Lung (tissue), 11 donors: ENCODE measurements at regions not wholly inside any gene's neighbourhood (a gene's known extent, or its start where the extent isn't known, plus 50 kb on each side); places are given as distances from the start of the nearest gene placed in this dataset.

Experiments used
- ATAC-seq: fragments of 200-7000 bp; cut with Tn5 transposase; one replicate; pipeline ENCODE4 v1.9.1; 2020; ENCODE audit warnings: moderate number of reproducible peaks; ENCODE audit not compliant: insufficient read depth, low FRiP score
- DNase-seq, 3 donors: peaks; one replicate each; pipeline ENCODE4 v3.0.0-alpha.2; 2013 to 2017
- H3K27ac ChIP-seq, 2 donors: one replicate each; pipeline ENCODE4 v1.5.1; 2013; ENCODE audit warnings: mild to moderate bottlenecking in 2 of 2, moderate library complexity in 2 of 2, control low read depth in 1 of 2, inconsistent platforms in 1 of 2, low read depth in 1 of 2, low read length in 1 of 2
- H3K27me3 ChIP-seq, 3 donors: one replicate each; pipeline ENCODE4 v1.5.1; 2013; ENCODE audit warnings: low read length in 2 of 3; ENCODE audit not compliant: control insufficient read depth in 3 of 3, insufficient read depth in 3 of 3
- H3K36me3 ChIP-seq, 4 donors: one replicate each; pipeline ENCODE4 v1.5.1; 2013; ENCODE audit warnings: low read length in 4 of 4, mild to moderate bottlenecking in 1 of 4, moderate library complexity in 1 of 4; ENCODE audit not compliant: control insufficient read depth in 4 of 4, insufficient read depth in 4 of 4
- H3K4me1 ChIP-seq, 5 donors: one replicate each; pipeline ENCODE4 v1.5.1; 2013; ENCODE audit warnings: low read length in 5 of 5, mild to moderate bottlenecking in 2 of 5, moderate library complexity in 1 of 5; ENCODE audit not compliant: control insufficient read depth in 5 of 5, insufficient read depth in 5 of 5
- H3K4me3 ChIP-seq: one replicate; pipeline ENCODE4 v1.5.1; 2013; ENCODE audit warnings: mild to moderate bottlenecking, control low read depth, moderate library complexity
- H3K9ac ChIP-seq, 2 donors: one replicate each; pipeline ENCODE4 v1.5.1; 2013; ENCODE audit warnings: low read length in 2 of 2, control low read depth in 1 of 2; ENCODE audit not compliant: insufficient read depth in 1 of 2
- H3K9me3 ChIP-seq, 4 donors: one replicate each; pipeline ENCODE4 v1.5.1; 2013; ENCODE audit warnings: low read length in 3 of 4, mild to moderate bottlenecking in 1 of 4, moderate library complexity in 1 of 4; ENCODE audit not compliant: control insufficient read depth in 4 of 4, insufficient read depth in 3 of 4
- WGBS, 2 donors: extraction: QIAGEN DNeasy Blood & Tissue Kit; methylation state at CpG; one replicate each; pipeline ENCODE4 v1.1.7; 2013; 5-methylcytosine and 5-hydroxymethylcytosine counted together
- TF ChIP-seq, protein P1 (sequence below): IDR thresholded peaks from 2 replicates; pipeline ENCODE4 v1.5.1; 2012; ENCODE audit warnings: mild to moderate bottlenecking; ENCODE audit errors: control extremely low read depth, extremely low read depth
- donor health status: control.
- donor health status: control.
- donor health status: Bipolar disorder and iron deficiency.
- donor health status: healthy.
- donor health status: DM: yes; HTN: yes; CAD: no.

DNA sequence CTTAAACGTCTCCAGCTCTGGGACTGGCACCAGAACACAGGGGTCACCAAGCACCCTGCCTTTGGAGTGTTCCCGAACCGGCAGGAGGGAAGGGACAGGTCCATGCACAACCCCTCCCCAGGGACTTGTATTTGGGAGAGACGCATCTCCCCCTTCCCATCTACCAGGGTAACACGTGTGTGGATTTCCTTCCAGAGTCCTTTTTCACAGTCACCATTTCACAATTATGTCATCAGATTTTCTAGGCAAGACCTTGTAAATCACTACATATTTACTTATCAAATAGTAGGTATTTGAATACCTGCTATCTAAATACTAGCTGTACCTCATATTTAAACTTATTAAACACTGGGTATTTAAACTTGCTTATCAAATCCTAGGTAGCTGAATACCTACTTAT is 57.4 kb upstream of the AJAP1 start:
- ATAC-seq, result no peak
- no peaks in the 10 kb centered on the region for H3K36me3 ChIP-seq
- TF ChIP-seq, protein P1, sequence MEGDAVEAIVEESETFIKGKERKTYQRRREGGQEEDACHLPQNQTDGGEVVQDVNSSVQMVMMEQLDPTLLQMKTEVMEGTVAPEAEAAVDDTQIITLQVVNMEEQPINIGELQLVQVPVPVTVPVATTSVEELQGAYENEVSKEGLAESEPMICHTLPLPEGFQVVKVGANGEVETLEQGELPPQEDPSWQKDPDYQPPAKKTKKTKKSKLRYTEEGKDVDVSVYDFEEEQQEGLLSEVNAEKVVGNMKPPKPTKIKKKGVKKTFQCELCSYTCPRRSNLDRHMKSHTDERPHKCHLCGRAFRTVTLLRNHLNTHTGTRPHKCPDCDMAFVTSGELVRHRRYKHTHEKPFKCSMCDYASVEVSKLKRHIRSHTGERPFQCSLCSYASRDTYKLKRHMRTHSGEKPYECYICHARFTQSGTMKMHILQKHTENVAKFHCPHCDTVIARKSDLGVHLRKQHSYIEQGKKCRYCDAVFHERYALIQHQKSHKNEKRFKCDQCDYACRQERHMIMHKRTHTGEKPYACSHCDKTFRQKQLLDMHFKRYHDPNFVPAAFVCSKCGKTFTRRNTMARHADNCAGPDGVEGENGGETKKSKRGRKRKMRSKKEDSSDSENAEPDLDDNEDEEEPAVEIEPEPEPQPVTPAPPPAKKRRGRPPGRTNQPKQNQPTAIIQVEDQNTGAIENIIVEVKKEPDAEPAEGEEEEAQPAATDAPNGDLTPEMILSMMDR, result no peak
- 54 to 79% methylated on average over 5 of the region's 5 CpGs for WGBS, 2 donors
- peaks cover 0 to 3% (median 0%) of the 10 kb centered on the region in 4 donors for H3K9me3 ChIP-seq
- H3K4me1 ChIP-seq, result no peaks in the 10 kb centered on the region
- H3K27ac ChIP-seq, result no peak overlapping the region
- DNase-seq, result no peak
- H3K9ac ChIP-seq, result no peak overlapping the region
- peaks cover 0 to 27% (median 0%) of the 10 kb centered on the region in 3 donors for H3K27me3 ChIP-seq
- H3K4me3 ChIP-seq, result no peak overlapping the region

DNA sequence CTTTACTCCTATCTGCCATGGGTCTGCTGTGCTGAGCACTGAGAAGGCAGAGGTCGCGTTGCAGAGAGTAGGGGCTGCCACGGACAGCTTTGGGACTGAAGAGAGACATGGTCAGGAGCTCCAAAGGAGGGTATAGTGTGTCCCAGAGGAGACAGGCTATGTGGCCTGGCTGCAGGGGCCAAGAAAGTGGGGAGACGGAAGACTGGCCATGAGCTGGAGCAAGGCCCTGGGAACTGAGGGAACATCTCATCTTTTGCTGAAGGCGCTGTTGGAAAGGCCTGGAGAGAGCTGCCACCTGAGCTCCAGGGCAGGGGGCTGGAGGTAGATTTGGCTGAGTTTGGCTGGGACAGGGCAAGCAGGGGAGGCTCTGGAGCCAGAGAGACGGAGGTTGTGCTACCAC is 55.8 kb upstream of the AJAP1 start:
- TF ChIP-seq, protein P1, result no peak
- DNase-seq, result no peak
- Histone ChIP-seq H3K9ac (no peak overlapping the region), H3K4me3 (no peak overlapping the region), H3K27me3 (peaks cover 0 to 35% (median 2%) of the 10 kb centered on the region in 3 donors), H3K4me1 (no peaks in the 10 kb centered on the region), H3K9me3 (peaks cover 0 to 2% (median 0%) of the 10 kb centered on the region in 4 donors), H3K36me3 (no peaks in the 10 kb centered on the region), H3K27ac (no peak overlapping the region)
- ATAC-seq, result no peak
- 73 to 74% methylated on average over 6 of the region's 6 CpGs for WGBS, 2 donors

DNA sequence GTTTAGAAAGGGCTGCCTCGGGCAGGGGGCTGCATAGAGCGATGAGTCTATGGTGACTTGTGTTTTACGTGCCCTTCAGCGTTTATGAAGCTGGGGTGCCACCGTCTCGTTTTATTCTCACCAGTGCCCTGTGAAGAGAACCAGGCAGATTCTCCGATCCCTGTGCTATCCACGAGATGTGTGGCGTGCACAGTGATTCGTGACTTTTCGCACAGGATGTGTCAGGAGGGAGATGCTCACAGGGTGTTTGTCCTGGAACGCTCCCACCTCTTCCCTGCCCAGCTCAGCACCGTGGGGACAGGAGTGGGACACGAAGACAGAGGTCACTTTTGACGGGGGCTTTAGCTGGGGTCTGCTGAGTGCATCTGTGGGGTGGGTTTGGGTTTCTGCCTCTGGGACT is 54.9 kb upstream of the AJAP1 start:
- Histone ChIP-seq H3K27me3 (peaks cover 0 to 36% (median 7%) of the 10 kb centered on the region in 3 donors), H3K4me1 (no peaks in the 10 kb centered on the region), H3K27ac (no peak overlapping the region), H3K4me3 (no peak overlapping the region), H3K36me3 (no peaks in the 10 kb centered on the region), H3K9me3 (peaks cover 0 to 2% (median 0%) of the 10 kb centered on the region in 4 donors), H3K9ac (no peak overlapping the region)
- TF ChIP-seq, protein P1, result no peak
- WGBS, 2 donors, result 81 to 87% methylated on average over 15 of the region's 15 CpGs
- no peak for ATAC-seq
- no peak for DNase-seq

DNA sequence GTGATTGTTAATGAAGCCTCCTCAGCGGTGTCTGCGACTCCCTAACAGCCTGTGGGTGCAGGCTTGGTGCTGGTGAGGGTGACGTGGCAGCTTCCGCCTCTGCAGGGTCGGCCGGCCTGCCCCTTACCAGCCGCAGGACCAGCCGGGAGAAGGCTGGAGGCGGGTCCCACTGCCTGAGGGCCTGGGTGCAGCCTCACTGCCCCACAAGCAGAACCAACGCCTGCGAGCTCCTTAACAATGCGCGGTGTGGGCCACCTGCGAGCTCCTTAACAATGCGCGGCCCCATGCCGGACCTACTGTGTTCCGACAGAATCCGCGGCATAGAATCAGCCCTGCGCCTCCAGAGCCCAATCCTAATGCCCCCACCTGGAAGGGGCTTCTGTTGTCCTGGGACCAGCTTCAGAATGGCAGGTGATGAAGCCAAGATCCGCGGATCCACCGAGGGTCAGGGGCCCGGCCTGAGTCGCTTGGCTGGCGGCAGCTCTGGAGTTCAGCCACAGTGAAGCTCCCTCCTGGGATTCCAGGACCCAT is 54.4 kb upstream of the AJAP1 start:
- no peaks in the 10 kb centered on the region for H3K36me3 ChIP-seq
- H3K9ac ChIP-seq, result no peak overlapping the region
- H3K9me3 ChIP-seq, result peaks cover 0 to 2% (median 0%) of the 10 kb centered on the region in 4 donors
- DNase-seq (no peak), ATAC-seq (no peak)
- TF ChIP-seq, protein P1, result no peak
- no peak overlapping the region for H3K4me3 ChIP-seq
- peaks cover 0 to 39% (median 7%) of the 10 kb centered on the region in 3 donors for H3K27me3 ChIP-seq
- no peaks in the 10 kb centered on the region for H3K4me1 ChIP-seq
- 35 to 48% methylated on average over 27 of the region's 27 CpGs for WGBS, 2 donors
- no peak overlapping the region for H3K27ac ChIP-seq
